Upper lobe of right lung (tissue), 1 donor: ENCODE measurements at regions not wholly inside any gene's neighbourhood (a gene's known extent, or its start where the extent isn't known, plus 50 kb on each side); places are given as distances from the start of the nearest gene placed in this dataset.

ENCODE experiments used
- ATAC-seq: fragments of 200-7000 bp; cut with Tn5 transposase; one replicate; pipeline ENCODE4 v1.9.1; 2020; ENCODE audit warnings: mild to moderate bottlenecking, moderate library complexity
- DNase-seq: peaks from one replicate; pipeline ENCODE4 v3.0.0-alpha.2; 2020
- H3K27ac ChIP-seq: fragments of 200-600 bp; one replicate; pipeline ENCODE4 v1.8.0; 2022
- H3K27me3 ChIP-seq: fragments of 200-600 bp; one replicate; pipeline ENCODE4 v1.8.0; 2022; ENCODE audit warnings: mild to moderate bottlenecking
- H3K36me3 ChIP-seq: fragments of 200-600 bp; one replicate; pipeline ENCODE4 v1.8.0; 2022
- H3K4me1 ChIP-seq: fragments of 200-600 bp; one replicate; pipeline ENCODE4 v1.8.0; 2022
- H3K4me3 ChIP-seq: fragments of 200-600 bp; one replicate; pipeline ENCODE4 v1.8.0; 2022; ENCODE audit warnings: mild to moderate bottlenecking
- H3K9me3 ChIP-seq: fragments of 200-600 bp; one replicate; pipeline ENCODE4 v1.8.0; 2022
- intact Hi-C: fragments of 100-400 bp; cut with DNase I; formaldehyde crosslinking; loops from one replicate; pipeline ENCODE4 v1.11.0; 2022
- TF ChIP-seq, protein P1 (sequence below): fragments of 200-600 bp; IDR thresholded peaks from one replicate; pipeline ENCODE4 v1.8.0; 2022; ENCODE audit warnings: antibody characterized with exemption
- donor health status: DM: no; HTN: yes; CAD: no; lungs with severe emphysema.

DNA sequence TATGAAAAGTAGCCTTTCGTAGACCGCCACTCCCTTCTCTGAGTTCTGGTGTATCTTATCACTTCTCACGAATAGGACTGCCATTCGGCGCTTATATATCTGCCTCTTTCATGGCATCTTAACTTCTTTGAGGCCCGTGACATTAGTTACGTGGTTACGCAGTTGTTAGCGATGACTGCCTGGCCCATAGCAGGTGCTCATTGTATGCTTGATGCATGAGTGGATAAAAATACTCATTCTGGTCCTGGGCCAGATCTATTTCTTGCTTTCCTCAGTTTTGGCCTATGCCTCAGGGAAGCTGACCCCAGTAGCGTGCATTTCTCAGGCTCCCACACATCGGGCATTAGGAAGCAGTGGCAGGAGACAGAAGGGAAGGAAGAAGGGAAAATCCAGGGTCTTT, 60.7 kb upstream of the PITX2 start:
- Histone ChIP-seq H3K27ac (no peak overlapping the region), H3K27me3 (no peaks in the 10 kb centered on the region), H3K9me3 (no peaks in the 10 kb centered on the region), H3K36me3 (no peaks in the 10 kb centered on the region), H3K4me1 (no peaks in the 10 kb centered on the region), H3K4me3 (no peak overlapping the region)
- DNase-seq (no peak), ATAC-seq (no peak)
- TF ChIP-seq, protein P1, sequence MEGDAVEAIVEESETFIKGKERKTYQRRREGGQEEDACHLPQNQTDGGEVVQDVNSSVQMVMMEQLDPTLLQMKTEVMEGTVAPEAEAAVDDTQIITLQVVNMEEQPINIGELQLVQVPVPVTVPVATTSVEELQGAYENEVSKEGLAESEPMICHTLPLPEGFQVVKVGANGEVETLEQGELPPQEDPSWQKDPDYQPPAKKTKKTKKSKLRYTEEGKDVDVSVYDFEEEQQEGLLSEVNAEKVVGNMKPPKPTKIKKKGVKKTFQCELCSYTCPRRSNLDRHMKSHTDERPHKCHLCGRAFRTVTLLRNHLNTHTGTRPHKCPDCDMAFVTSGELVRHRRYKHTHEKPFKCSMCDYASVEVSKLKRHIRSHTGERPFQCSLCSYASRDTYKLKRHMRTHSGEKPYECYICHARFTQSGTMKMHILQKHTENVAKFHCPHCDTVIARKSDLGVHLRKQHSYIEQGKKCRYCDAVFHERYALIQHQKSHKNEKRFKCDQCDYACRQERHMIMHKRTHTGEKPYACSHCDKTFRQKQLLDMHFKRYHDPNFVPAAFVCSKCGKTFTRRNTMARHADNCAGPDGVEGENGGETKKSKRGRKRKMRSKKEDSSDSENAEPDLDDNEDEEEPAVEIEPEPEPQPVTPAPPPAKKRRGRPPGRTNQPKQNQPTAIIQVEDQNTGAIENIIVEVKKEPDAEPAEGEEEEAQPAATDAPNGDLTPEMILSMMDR = no peak
- intact Hi-C loops = no loop called here

GRCh38 chr4:110702326-110702725, 79.4 kb upstream of the PITX2 start:
- ATAC-seq (no peak), DNase-seq (no peak)
- no peaks in the 10 kb centered on the region for H3K9me3 ChIP-seq
- TF ChIP-seq, protein P1 = no peak
- intact Hi-C loops = no loop called here
- H3K4me3 ChIP-seq = no peak overlapping the region
- H3K27ac ChIP-seq = no peak overlapping the region
- no peaks in the 10 kb centered on the region for H3K36me3 ChIP-seq
- H3K4me1 ChIP-seq = no peaks in the 10 kb centered on the region
- no peaks in the 10 kb centered on the region for H3K27me3 ChIP-seq

DNA sequence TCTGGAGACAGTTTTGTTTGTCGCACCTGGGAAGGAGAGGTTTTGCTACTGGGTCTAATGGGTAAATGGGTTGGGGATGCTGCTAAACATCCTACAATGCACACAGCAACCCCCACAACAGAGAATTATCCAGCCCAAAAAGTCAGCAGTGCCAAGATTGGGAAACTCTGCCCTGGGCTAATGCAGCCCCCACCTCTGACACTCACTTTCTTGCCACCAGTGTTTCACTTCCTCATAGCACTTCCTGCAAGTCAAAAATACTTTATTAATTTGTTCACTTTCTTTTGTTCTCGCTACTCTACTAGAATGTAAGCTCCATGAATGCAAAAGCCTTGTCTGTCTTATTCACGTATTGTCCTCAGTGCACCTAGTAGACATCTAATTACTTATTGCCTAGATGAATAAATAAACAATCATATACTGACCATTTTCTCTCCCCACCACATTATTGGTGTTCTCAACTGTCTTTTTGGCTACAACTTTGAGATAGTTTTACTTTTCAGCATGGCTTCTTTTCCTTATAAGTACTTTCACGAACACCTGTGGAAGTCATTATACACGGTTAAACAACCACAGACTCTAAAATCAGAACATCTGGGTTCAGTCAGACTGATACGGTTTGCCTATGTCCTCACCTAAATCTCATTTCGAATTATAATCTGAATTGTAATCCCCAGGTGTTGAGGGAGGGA, 82.0 kb upstream of the PITX2 start:
- Histone ChIP-seq H3K27ac (no peak overlapping the region), H3K4me3 (no peak overlapping the region), H3K36me3 (no peaks in the 10 kb centered on the region), H3K4me1 (no peaks in the 10 kb centered on the region), H3K9me3 (no peaks in the 10 kb centered on the region), H3K27me3 (no peaks in the 10 kb centered on the region)
- DNase-seq (no peak), ATAC-seq (peak; percentile 40)
- TF ChIP-seq, protein P1 = no peak
- intact Hi-C loops = no loop called here

GRCh38 chr4:110705440-110705782, 82.5 kb upstream of the PITX2 start:
- TF ChIP-seq, protein P1 = no peak

GRCh38 chr4:110710070-110710469, 87.2 kb upstream of the PITX2 start:
- Histone ChIP-seq H3K27ac (no peak overlapping the region), H3K9me3 (no peaks in the 10 kb centered on the region), H3K4me3 (no peak overlapping the region), H3K36me3 (no peaks in the 10 kb centered on the region), H3K4me1 (no peaks in the 10 kb centered on the region), H3K27me3 (no peaks in the 10 kb centered on the region)
- intact Hi-C loops = no loop called here
- TF ChIP-seq, protein P1 = no peak
- DNase-seq = no peak
- no peak for ATAC-seq

More at GRCh38 chr4:110705440-110705782, 82.5 kb upstream of the PITX2 start:
- H3K36me3 ChIP-seq = no peaks in the 10 kb centered on the region
- intact Hi-C loops = no loop called here
- H3K4me3 ChIP-seq = no peak overlapping the region
- H3K4me1 ChIP-seq = no peaks in the 10 kb centered on the region
- H3K27me3 ChIP-seq = no peaks in the 10 kb centered on the region
- no peak overlapping the region for H3K27ac ChIP-seq
- DNase-seq = no peak
- ATAC-seq = no peak
- no peaks in the 10 kb centered on the region for H3K9me3 ChIP-seq

GRCh38 chr4:110712486-110712885, 89.6 kb upstream of the PITX2 start:
- H3K36me3 ChIP-seq = no peaks in the 10 kb centered on the region
- H3K4me1 ChIP-seq = no peaks in the 10 kb centered on the region
- ATAC-seq = no peak
- H3K27ac ChIP-seq = no peak overlapping the region
- DNase-seq = no peak
- no peaks in the 10 kb centered on the region for H3K27me3 ChIP-seq
- no peaks in the 10 kb centered on the region for H3K9me3 ChIP-seq
- TF ChIP-seq, protein P1 = no peak
- intact Hi-C loops = no loop called here
- H3K4me3 ChIP-seq = no peak overlapping the region
